CD4-positive, alpha-beta T cell (primary cell): ENCODE measurements at regions not wholly inside any gene's neighbourhood (a gene's known extent, or its start where the extent isn't known, plus 50 kb on each side); places are given as distances from the start of the nearest gene placed in this dataset.
"Not testable (repeated sequence)": the region's sequence is repeated elsewhere in the genome, so short reads cannot be mapped to it uniquely, and the experiment has no call there.

ENCODE experiments used
- ATAC-seq: fragments of 200-7000 bp; cut with Tn5 transposase; one replicate; pipeline ENCODE4 v1.10.0; 2022; ENCODE audit warnings: mild to moderate bottlenecking; ENCODE audit not compliant: poor library complexity
- CTCF ChIA-PET: fragments of 350-600 bp; sonication (Branson Sonifier 250); formaldehyde crosslinking; loops from one replicate; lab custom pipeline; 2021; ENCODE audit warnings: antibody characterized with exemption, inconsistent platforms; lab: Charles Lee
- POLR2A ChIA-PET: fragments of 350-600 bp; sonication (Branson Sonifier 250); formaldehyde crosslinking; loops from one replicate; lab custom pipeline; 2021; ENCODE audit warnings: antibody characterized with exemption, inconsistent platforms; lab: Charles Lee
- DNase-seq, 14 experiments: peaks; one replicate each; pipeline ENCODE4 v3.0.0-alpha.2; 2013 to 2020; ENCODE audit warnings: mixed read lengths in 2 of 14
- H3K27ac ChIP-seq, 2 donors: one replicate each; pipeline versions ENCODE4 v1.5.1 to v1.7.0; 2013; ENCODE audit warnings: low read length in 2 of 2, low read depth in 1 of 2, mild to moderate bottlenecking in 1 of 2
- H3K27me3 ChIP-seq, 2 experiments: 1 replicate in 1 of 2; 2 replicates in 1 of 2; pipeline versions ENCODE4 v1.6.1 to v1.7.0; 2013; ENCODE audit warnings: low read length in 2 of 2, control low read depth in 1 of 2, mild to moderate bottlenecking in 1 of 2, moderate library complexity in 1 of 2; ENCODE audit not compliant: insufficient read depth in 2 of 2, control insufficient read depth in 1 of 2
- H3K36me3 ChIP-seq: one replicate; pipeline ENCODE4 v1.6.1; 2013; ENCODE audit warnings: low read length, control low read depth; ENCODE audit not compliant: insufficient read depth
- H3K4me1 ChIP-seq: one replicate; pipeline ENCODE4 v1.6.1; 2013; ENCODE audit warnings: low read length, control low read depth; ENCODE audit not compliant: insufficient read depth
- H3K4me3 ChIP-seq: one replicate; pipeline ENCODE4 v1.5.1; 2013; ENCODE audit warnings: mild to moderate bottlenecking, low read length, moderate library complexity
- H3K9me3 ChIP-seq, 2 experiments: 1 replicate in 1 of 2; 2 replicates in 1 of 2; pipeline versions ENCODE4 v1.6.1 to v1.7.0; 2013; ENCODE audit warnings: low read length in 2 of 2, mild to moderate bottlenecking in 2 of 2, control low read depth in 1 of 2, moderate library complexity in 1 of 2; ENCODE audit not compliant: control insufficient read depth in 1 of 2, insufficient read depth in 1 of 2
- H3K27ac Mint-ChIP-seq: one replicate; pipeline ENCODE4 v1.8.0; 2020; ENCODE audit warnings: mixed read lengths
- H3K27me3 Mint-ChIP-seq: one replicate; pipeline ENCODE4 v1.8.0; 2021; ENCODE audit warnings: mixed read lengths
- H3K36me3 Mint-ChIP-seq: one replicate; pipeline ENCODE4 v1.8.0; 2021; ENCODE audit warnings: low read depth, mixed read lengths
- H3K4me1 Mint-ChIP-seq: one replicate; pipeline ENCODE4 v1.8.0; 2021; ENCODE audit warnings: low read depth, mixed read lengths
- H3K4me3 Mint-ChIP-seq: one replicate; pipeline ENCODE4 v1.8.0; 2020; ENCODE audit warnings: mild to moderate bottlenecking, mixed read lengths
- H3K9me3 Mint-ChIP-seq: one replicate; pipeline ENCODE4 v1.8.0; 2020; ENCODE audit warnings: mixed read lengths
- intact Hi-C, 2 experiments: fragments of 100-400 bp; cut with DNase I in 1 of 2; cut with micrococcal nuclease in 1 of 2; formaldehyde crosslinking; loops; one replicate each; pipeline versions ENCODE4 v1.15.1 to v1.9.0; 2023 to 2025; cut with DNase I, micrococcal nuclease
- TF ChIP-seq, protein P1 (sequence below): fragments of 200-600 bp; IDR thresholded peaks from one replicate; pipeline ENCODE4 v1.8.0; 2022; ENCODE audit warnings: antibody characterized with exemption, mild to moderate bottlenecking

DNA sequence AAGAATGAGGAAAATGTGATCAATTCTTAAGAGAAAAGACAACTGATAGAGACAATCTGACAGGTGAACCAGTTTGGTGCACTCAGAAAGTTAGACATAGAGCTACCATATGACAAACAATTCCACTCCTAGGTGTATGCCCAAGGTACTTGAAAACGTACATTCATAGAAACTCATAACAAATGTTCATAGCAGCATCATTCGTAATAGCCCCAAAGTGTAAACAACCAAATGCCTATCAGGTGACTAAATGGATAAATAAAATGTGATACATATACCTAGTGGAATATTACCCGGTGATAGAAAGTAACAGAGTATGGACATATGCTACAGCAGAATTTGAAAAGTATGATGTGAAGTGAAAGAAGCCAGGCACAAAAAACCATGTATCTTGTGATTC is 149.3 kb upstream of the TRIB2 start:
- Histone ChIP-seq H3K4me1 (no peaks in the 10 kb centered on the region), H3K4me3 (no peak overlapping the region), H3K9me3 (no peaks in the 10 kb centered on the region), H3K27me3 (no peaks in the 10 kb centered on the region), H3K36me3 (no peaks in the 10 kb centered on the region), H3K27ac (no peak overlapping the region)
- no peaks in the 10 kb centered on the region for H3K36me3 Mint-ChIP-seq
- TF ChIP-seq, protein P1, sequence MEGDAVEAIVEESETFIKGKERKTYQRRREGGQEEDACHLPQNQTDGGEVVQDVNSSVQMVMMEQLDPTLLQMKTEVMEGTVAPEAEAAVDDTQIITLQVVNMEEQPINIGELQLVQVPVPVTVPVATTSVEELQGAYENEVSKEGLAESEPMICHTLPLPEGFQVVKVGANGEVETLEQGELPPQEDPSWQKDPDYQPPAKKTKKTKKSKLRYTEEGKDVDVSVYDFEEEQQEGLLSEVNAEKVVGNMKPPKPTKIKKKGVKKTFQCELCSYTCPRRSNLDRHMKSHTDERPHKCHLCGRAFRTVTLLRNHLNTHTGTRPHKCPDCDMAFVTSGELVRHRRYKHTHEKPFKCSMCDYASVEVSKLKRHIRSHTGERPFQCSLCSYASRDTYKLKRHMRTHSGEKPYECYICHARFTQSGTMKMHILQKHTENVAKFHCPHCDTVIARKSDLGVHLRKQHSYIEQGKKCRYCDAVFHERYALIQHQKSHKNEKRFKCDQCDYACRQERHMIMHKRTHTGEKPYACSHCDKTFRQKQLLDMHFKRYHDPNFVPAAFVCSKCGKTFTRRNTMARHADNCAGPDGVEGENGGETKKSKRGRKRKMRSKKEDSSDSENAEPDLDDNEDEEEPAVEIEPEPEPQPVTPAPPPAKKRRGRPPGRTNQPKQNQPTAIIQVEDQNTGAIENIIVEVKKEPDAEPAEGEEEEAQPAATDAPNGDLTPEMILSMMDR = no peak
- ChIA-PET CTCF (no interaction called here), POLR2A (no interaction called here)
- DNase-seq (no peak), ATAC-seq (no peak)
- no peak overlapping the region for H3K4me3 Mint-ChIP-seq
- intact Hi-C loops = loop anchor here in 1 of 2 experiments (10.0 kb wide), 1 partner anchor 713 kb away; no protein-coding TSS in a partner anchor
- H3K27ac Mint-ChIP-seq = no peak overlapping the region
- no peaks in the 10 kb centered on the region for H3K27me3 Mint-ChIP-seq
- H3K9me3 Mint-ChIP-seq = no peaks in the 10 kb centered on the region
- peaks cover 24% of the 10 kb centered on the region for H3K4me1 Mint-ChIP-seq

DNA sequence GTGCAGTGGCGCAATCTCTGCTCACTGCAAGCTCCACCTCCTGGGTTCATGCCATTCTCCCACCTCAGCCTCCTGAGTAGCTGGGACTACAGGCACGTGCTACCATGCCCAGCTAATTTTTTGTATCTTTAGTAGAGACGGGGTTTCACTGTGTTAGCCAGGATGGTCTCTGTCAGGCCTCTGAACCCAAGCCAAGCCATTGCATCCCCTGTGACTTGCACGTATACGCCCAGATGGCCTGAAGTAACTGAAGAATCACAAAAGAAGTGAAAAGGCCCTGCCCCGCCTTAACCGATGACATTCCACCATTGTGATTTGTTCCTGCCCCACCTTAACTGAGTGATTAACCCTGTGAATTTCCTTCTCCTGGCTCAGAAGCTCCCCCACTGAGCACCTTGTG is 147.2 kb upstream of the TRIB2 start:
- intact Hi-C loops = loop anchor here in 1 of 2 experiments (10.0 kb wide), 1 partner anchor 715 kb away; no protein-coding TSS in a partner anchor

DNA sequence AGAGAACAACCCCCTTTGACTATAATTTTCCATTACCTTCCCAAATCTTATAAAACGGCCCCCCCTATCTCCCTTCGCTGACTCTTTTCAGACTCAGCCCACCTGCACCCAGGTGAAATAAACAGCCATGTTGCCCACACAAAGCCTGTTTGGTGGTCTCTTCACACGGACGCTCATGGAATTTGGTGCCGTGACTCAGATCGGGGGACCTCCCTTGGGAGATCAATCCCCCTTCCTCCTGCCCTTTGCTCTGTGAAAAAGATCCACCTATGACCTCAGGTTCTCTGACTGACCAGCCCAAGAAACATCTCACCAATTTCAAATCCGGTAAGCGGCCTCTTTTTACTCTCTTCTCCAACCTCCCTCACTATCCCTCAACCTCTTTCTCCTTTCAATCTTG is 146.8 kb upstream of the TRIB2 start:
- H3K4me3 ChIP-seq, DNase-seq, H3K4me1 ChIP-seq, H3K9me3 ChIP-seq, H3K4me3 Mint-ChIP-seq, H3K27ac Mint-ChIP-seq, H3K9me3 Mint-ChIP-seq, H3K27ac ChIP-seq, H3K36me3 Mint-ChIP-seq, H3K36me3 ChIP-seq, CTCF ChIA-PET, H3K27me3 Mint-ChIP-seq, H3K27me3 ChIP-seq, POLR2A ChIA-PET, ATAC-seq: not testable (repeated sequence)
- H3K4me1 Mint-ChIP-seq = peaks cover 11% of the 10 kb centered on the region
- intact Hi-C loops = loop anchor here in 1 of 2 experiments (10.0 kb wide), 1 partner anchor 715 kb away; no protein-coding TSS in a partner anchor

More for the DNA sequence above, 147.2 kb upstream of the TRIB2 start:
- DNase-seq, H3K4me3 Mint-ChIP-seq, H3K27ac Mint-ChIP-seq, H3K4me1 ChIP-seq, H3K27ac ChIP-seq, H3K9me3 ChIP-seq, H3K9me3 Mint-ChIP-seq, CTCF ChIA-PET, H3K27me3 ChIP-seq, H3K36me3 Mint-ChIP-seq, POLR2A ChIA-PET, H3K4me3 ChIP-seq, H3K27me3 Mint-ChIP-seq, H3K36me3 ChIP-seq, ATAC-seq: not testable (repeated sequence)
- H3K4me1 Mint-ChIP-seq = peaks cover 15% of the 10 kb centered on the region

DNA sequence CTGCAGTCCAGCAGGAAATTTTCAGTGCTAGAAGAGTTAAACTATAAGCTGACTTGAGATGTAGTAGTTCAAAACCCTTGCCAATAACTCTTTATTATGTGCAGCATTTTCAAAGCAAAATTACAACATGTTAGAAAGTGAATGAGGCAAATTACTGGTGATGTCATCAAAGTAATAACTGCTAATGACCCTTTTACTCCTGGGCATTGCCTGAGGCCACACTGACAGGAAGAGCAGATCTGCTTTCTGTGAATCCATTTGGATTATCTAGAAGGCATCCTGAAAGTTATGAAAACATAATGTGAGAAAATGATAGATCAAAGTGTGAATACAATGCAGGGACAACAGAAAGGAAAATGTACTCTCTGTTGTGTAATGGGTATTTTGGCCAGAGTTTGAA is 139.6 kb upstream of the TRIB2 start:
- DNase-seq = no peak
- Mint-ChIP-seq H3K4me3 (no peak overlapping the region), H3K4me1 (peaks cover 23% of the 10 kb centered on the region), H3K27me3 (no peaks in the 10 kb centered on the region), H3K36me3 (no peaks in the 10 kb centered on the region), H3K27ac (no peak overlapping the region), H3K9me3 (no peaks in the 10 kb centered on the region)
- ATAC-seq = no peak
- CTCF ChIA-PET = no interaction called here
- TF ChIP-seq, protein P1 = no peak
- POLR2A ChIA-PET = no interaction called here
- Histone ChIP-seq H3K9me3 (no peaks in the 10 kb centered on the region), H3K27ac (no peak overlapping the region), H3K4me1 (no peaks in the 10 kb centered on the region), H3K36me3 (no peaks in the 10 kb centered on the region), H3K27me3 (no peaks in the 10 kb centered on the region), H3K4me3 (no peak overlapping the region)
- intact Hi-C loops = no loop called here
